Nephron progenitor cell (in vitro differentiated cells): ENCODE measurements at regions not wholly inside any gene's neighbourhood (a gene's known extent, or its start where the extent isn't known, plus 50 kb on each side); places are given as distances from the start of the nearest gene placed in this dataset.

ENCODE experiments used
- DNase-seq: peaks from one replicate; pipeline ENCODE4 v3.0.0; 2021
- H3K27ac Mint-ChIP-seq: 2 replicates; pipeline ENCODE4 v1.8.0; 2021; ENCODE audit warnings: mild to moderate bottlenecking, moderate library complexity, mixed read lengths
- H3K27me3 Mint-ChIP-seq: 2 replicates; pipeline ENCODE4 v1.8.0; 2021; ENCODE audit warnings: mild to moderate bottlenecking, low read depth, mixed read lengths; ENCODE audit not compliant: poor library complexity
- H3K36me3 Mint-ChIP-seq: 2 replicates; pipeline ENCODE4 v1.8.0; 2021; ENCODE audit warnings: low read depth, mixed read lengths
- H3K4me1 Mint-ChIP-seq: 2 replicates; pipeline ENCODE4 v1.8.0; 2021; ENCODE audit warnings: mixed read lengths
- H3K4me3 Mint-ChIP-seq: 2 replicates; pipeline ENCODE4 v1.8.0; 2021; ENCODE audit warnings: mild to moderate bottlenecking, moderate library complexity, mixed read lengths
- H3K9me3 Mint-ChIP-seq: 2 replicates; pipeline ENCODE4 v1.8.0; 2021; ENCODE audit warnings: mild to moderate bottlenecking, moderate library complexity, mixed read lengths
- TF ChIP-seq, protein P1 (sequence below): fragments of 200-600 bp; sonication (generic); IDR thresholded peaks from 2 replicates; pipeline ENCODE4 v1.5.0; 2021; ENCODE audit warnings: antibody characterized with exemption

DNA sequence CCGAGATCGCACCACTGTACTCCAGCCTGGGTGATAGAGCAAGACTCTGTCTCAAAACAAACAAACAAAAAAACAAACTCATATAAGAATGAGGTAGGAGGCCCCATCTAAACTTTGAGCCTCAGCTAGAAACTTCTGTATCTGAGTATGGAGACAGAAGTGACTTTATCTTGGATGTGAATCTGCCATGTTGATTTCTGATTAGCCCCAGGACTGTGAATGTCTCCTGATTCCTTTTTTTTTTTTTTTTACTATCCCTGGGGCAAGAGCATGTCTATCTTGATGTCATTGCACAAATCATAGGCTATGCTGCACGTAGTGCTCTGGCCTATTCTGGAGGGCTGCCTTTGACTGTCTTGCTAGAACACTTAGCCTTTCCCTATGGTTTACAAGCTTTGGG is 211.0 kb downstream of the PTPRU start:
- TF ChIP-seq, protein P1, sequence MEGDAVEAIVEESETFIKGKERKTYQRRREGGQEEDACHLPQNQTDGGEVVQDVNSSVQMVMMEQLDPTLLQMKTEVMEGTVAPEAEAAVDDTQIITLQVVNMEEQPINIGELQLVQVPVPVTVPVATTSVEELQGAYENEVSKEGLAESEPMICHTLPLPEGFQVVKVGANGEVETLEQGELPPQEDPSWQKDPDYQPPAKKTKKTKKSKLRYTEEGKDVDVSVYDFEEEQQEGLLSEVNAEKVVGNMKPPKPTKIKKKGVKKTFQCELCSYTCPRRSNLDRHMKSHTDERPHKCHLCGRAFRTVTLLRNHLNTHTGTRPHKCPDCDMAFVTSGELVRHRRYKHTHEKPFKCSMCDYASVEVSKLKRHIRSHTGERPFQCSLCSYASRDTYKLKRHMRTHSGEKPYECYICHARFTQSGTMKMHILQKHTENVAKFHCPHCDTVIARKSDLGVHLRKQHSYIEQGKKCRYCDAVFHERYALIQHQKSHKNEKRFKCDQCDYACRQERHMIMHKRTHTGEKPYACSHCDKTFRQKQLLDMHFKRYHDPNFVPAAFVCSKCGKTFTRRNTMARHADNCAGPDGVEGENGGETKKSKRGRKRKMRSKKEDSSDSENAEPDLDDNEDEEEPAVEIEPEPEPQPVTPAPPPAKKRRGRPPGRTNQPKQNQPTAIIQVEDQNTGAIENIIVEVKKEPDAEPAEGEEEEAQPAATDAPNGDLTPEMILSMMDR = no peak
- Mint-ChIP-seq H3K4me3 (no peak overlapping the region), H3K36me3 (no peaks in the 10 kb centered on the region), H3K4me1 (peaks cover 50% of the 10 kb centered on the region), H3K27me3 (peaks cover 10% of the 10 kb centered on the region), H3K9me3 (no peaks in the 10 kb centered on the region), H3K27ac (no peak overlapping the region)
- no peak for DNase-seq

DNA sequence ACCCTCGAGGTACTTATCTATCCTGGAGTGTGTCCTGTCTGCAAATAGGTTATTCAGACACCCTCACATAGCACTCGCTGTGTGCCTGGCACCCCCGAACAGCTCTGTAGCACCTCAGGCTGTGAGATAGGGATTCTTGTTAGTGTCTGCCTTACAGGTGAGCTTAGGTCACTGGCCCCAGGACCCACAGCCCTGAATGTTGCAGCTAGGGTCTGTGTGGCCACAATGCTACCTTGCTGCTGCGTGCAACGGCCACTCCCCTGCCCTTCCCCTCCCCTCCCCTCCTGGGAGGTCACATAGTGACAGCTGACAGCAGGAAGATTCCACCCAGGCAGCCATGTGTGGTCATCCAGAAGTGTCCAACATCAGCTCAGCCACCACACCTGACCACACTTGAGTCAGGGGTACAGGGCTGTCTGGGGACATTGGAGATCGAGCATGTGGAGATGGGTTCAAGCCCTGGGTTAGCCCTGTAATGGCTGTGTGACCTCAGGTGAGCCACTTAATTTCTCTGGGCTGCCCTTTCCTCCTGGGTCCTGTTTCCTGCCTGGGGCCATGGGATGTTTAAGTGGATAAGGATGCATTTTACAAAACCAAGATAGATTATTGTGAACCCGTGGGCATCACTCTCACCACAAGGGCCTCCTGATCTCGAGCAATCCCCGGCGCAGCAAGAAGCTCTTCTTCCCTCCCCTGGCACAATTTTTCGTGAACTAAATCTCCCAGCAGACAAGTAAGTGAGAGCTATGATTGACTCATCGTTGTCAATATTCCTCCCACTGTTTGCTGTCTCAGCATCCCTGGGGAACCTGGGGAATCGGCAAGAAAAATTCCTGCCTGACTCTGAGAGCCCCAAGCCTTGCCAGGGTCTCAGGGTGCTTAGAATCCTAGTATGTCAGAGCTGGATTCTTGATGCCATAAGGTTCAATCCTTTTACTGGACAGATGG is 208.7 kb downstream of the PTPRU start:
- H3K4me3 Mint-ChIP-seq = no peak overlapping the region

DNA sequence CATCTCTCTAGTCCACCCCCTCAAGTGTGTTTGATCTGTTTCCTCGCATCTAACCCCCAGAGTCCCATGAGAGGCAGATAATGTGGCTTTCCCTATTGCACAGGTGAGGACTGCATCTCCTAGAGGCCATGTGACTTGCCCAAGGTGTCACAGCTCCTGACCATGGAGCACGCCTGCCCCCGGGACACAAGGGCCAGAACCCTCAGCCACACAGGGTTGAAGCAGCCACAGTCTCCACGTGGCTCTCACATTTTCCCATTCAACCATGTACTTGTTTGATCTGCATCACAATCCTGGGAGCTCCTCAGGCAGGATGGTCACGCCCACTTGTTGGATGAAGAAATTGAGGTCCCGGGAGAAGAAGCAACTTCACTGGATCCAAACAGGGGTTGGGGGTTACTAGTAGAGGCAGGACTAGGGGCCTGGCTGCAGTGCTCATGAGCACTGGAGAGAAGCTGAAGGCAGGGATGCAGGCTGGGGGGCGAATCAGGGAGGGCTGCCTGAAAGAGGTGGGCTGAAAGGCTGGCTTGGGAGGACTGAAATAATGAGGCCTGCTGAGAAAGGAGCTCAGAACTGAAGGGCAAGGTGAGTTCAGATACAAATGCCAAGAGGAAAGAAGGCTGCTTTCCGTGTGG is 207.9 kb downstream of the PTPRU start:
- Mint-ChIP-seq H3K27ac (no peak overlapping the region), H3K27me3 (peaks cover 10% of the 10 kb centered on the region), H3K36me3 (no peaks in the 10 kb centered on the region), H3K9me3 (no peaks in the 10 kb centered on the region), H3K4me1 (peaks cover 46% of the 10 kb centered on the region), H3K4me3 (peak overlapping the region; percentile 10)
- no peak for DNase-seq
- TF ChIP-seq, protein P1 = no peak

More for the DNA sequence above, 208.7 kb downstream of the PTPRU start:
- no peaks in the 10 kb centered on the region for H3K9me3 Mint-ChIP-seq
- peaks cover 42% of the 10 kb centered on the region for H3K4me1 Mint-ChIP-seq
- peak; percentile 25 for DNase-seq
- TF ChIP-seq, protein P1 = no peak
- H3K27ac Mint-ChIP-seq = no peak overlapping the region
- peaks cover 10% of the 10 kb centered on the region for H3K27me3 Mint-ChIP-seq
- H3K36me3 Mint-ChIP-seq = no peaks in the 10 kb centered on the region

DNA sequence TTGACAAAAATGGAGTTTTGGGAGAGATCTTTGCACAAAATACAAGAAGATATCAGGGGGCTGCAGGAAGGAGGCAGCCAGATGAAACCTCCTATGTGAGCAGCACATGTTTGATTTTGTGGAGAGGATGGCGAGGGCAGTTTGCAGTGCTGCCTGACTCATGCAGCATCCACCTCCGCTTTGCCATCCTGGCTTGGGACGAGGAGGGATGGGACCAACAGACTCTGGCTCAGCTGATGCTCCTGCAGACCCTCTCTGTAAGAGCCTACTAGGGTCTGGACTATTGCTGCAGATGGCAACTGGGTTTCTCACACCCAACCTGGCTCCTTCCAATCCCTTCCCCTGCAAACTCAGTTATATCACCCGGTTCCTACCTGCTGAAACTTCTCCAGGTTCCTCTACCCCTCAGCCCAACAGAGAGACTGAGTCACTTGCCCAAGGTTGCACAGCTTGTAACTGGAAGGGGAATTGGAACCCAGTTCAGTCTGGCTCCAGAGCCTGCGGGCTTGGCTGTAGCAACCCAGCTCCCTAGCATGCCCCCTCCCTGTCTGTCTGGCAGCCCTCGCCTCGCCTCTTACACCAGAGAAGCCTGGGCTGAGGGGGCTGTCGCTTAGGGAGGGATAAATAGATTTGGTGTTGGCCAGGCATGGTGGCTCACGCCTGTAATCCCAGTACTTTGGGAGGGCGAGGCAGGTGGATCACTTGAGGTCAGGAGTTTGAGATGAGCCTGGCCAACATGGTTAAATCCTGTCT is 205.8 kb downstream of the PTPRU start:
- Mint-ChIP-seq H3K27ac (no peak overlapping the region), H3K27me3 (peaks cover 8% of the 10 kb centered on the region), H3K4me3 (no peak overlapping the region), H3K4me1 (peaks cover 57% of the 10 kb centered on the region), H3K36me3 (no peaks in the 10 kb centered on the region), H3K9me3 (no peaks in the 10 kb centered on the region)
- no peak for DNase-seq
- TF ChIP-seq, protein P1 = no peak

DNA sequence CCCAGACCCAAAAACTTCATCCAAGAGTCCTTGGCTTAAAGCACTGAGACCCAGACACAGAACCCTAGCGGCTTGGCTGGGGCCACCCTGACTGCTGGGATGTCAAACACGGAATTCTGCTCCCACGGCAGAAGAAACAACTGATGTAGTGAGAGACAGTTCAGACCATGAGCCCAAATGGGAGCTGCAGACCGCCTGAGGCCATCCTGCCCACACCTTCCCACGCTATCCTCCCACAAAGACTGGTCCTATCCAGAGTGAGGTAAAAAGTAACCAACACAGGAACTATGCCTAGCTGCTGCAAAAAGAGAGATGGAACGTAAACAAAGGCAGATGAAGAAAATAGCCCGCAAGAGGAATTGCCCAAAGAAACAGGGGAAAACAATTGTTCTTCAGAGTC is 203.3 kb downstream of the PTPRU start:
- Mint-ChIP-seq H3K36me3 (no peaks in the 10 kb centered on the region), H3K27me3 (peaks cover 3% of the 10 kb centered on the region), H3K4me3 (no peak overlapping the region), H3K27ac (no peak overlapping the region), H3K9me3 (no peaks in the 10 kb centered on the region), H3K4me1 (peaks cover 44% of the 10 kb centered on the region)
- DNase-seq = no peak
- TF ChIP-seq, protein P1 = no peak
